ENCODE measurements at regions not wholly inside any gene's neighbourhood (a gene's known extent, or its start where the extent isn't known, plus 50 kb on each side); places are given as distances from the start of the nearest gene placed in this dataset.

DNA sequence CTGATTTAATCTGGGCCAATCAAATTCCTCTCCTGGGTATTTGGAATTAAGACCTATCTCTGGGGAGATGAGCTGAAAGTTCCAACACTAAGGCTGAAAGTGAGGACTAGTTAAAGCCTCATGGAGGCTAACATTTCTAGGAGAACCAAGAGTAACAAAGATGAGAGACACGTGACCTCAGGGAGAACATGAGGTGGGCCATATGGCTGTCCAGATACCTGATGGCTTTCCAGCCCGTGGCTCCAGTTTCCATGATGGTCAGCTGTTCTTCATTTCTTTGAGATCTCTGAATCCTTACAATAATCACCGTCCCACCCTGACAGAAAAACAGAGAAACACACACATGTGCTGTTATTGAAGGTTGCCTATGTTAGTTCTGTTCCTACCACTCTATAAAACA, 66.1 kb downstream of the LEPR start:
- DNase-seq = no peak
- Mint-ChIP-seq H3K9me3 (ENCODE audit: insufficient read depth) (no peaks in the 10 kb centered on the region), H3K36me3 (ENCODE audit: low read depth) (no peaks in the 10 kb centered on the region), H3K27ac (no peak overlapping the region), H3K4me1 (ENCODE audit: low read depth) (no peaks in the 10 kb centered on the region), H3K4me3 (no peak overlapping the region), H3K27me3 (ENCODE audit: low read depth) (no peaks in the 10 kb centered on the region)
- no peak for ATAC-seq
- ChIA-PET POLR2A (no interaction called here), CTCF (no interaction called here)

DNA sequence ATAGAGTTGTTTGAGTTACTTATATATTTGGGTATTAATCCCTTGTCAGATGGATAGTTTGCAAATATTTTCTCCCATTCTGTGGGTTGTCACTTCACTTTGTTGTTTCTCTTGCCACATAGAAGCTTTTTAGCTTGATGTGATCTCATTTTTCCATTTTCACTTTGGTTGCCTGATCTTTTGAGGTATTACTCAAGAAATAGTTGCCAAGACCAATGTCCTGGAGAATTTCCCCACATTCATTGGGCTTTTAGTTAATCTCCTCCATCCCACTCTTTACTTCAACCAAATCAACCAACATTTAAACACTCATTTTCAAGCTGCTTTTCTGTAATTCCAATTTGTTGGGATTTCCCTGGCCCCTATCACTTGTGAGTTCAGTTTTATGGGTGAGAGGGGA, 69.0 kb downstream of the LEPR start:
- no peaks in the 10 kb centered on the region for H3K36me3 Mint-ChIP-seq (ENCODE audit: low read depth)
- no peak for DNase-seq
- ChIA-PET POLR2A (no interaction called here), CTCF (no interaction called here)
- no peak overlapping the region for H3K4me3 Mint-ChIP-seq
- H3K27me3 Mint-ChIP-seq (ENCODE audit: low read depth) = no peaks in the 10 kb centered on the region
- H3K27ac Mint-ChIP-seq = no peak overlapping the region
- no peaks in the 10 kb centered on the region for H3K9me3 Mint-ChIP-seq (ENCODE audit: insufficient read depth)
- ATAC-seq = no peak
- no peaks in the 10 kb centered on the region for H3K4me1 Mint-ChIP-seq (ENCODE audit: low read depth)

DNA sequence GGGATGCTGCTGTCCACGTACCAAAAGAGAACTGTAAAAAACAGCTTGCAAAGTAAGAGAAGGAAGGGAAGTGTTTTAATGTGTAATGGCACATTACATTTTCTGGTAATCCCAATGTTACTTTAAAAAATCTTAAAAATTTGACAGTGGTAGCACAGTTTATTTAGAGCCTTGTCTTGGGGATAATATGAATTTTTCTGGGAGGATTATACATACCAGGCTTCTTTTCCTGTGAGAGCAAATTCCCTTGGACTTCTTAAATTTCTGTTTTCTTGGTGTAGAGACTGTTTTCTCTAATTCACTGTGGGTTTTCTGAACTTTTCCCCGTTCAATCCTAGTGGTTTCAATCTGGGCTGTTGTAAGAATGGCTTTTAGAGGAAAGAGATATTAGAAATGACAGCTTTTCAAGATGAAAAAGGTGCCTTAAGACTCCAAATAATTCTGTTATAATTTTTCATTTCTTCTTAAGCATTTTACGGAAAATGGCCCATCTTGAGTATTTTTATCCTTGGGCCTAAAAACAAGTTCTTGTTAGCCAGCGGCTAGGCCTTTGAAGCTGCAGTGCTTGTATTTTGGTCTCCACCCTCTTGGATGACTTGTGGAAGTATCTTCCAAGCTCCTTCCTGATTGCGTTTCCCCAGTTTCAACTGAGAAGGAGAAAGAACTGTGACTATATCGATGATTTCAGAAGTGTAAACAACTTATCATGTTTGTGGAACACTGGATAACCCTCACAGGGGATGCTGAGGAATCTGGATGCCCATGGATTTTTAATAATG, 70.0 kb downstream of the LEPR start:
- DNase-seq (no peak), ATAC-seq (no peak)
- ChIA-PET CTCF (no interaction called here), POLR2A (no interaction called here)
- Mint-ChIP-seq H3K4me1 (ENCODE audit: low read depth) (no peaks in the 10 kb centered on the region), H3K4me3 (no peak overlapping the region), H3K9me3 (ENCODE audit: insufficient read depth) (no peaks in the 10 kb centered on the region), H3K36me3 (ENCODE audit: low read depth) (no peaks in the 10 kb centered on the region), H3K27ac (no peak overlapping the region), H3K27me3 (ENCODE audit: low read depth) (no peaks in the 10 kb centered on the region)

DNA sequence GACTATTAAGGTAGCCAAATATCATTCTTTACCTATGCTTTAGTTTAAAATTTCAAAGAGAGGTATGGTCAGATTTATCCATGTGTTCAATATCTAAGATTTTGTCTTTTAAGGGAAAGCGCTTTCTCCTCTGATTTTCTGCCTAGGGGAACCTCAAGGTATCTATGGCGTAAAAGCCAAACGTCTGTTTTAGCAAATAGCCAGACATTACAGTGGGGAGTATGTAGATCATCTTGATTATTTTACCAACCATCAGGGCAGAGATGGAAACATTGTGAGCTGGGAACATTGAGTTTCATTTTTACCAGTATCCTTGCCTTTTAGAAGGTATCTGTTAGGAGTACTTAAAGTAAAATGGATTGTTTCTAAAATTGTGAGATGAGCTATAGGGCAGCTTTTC, 71.0 kb downstream of the LEPR start:
- no peaks in the 10 kb centered on the region for H3K4me1 Mint-ChIP-seq (ENCODE audit: low read depth)
- CTCF ChIA-PET = interaction anchor here (1.0 kb wide), 1 partner anchor 32 kb away, joined by 3 read pairs; no protein-coding TSS in a partner anchor
- no peaks in the 10 kb centered on the region for H3K27me3 Mint-ChIP-seq (ENCODE audit: low read depth)
- no peak overlapping the region for H3K4me3 Mint-ChIP-seq
- ATAC-seq (no peak), DNase-seq (no peak)
- H3K36me3 Mint-ChIP-seq (ENCODE audit: low read depth) = no peaks in the 10 kb centered on the region
- POLR2A ChIA-PET = no interaction called here
- H3K9me3 Mint-ChIP-seq (ENCODE audit: insufficient read depth) = no peaks in the 10 kb centered on the region
- H3K27ac Mint-ChIP-seq = no peak overlapping the region

DNA sequence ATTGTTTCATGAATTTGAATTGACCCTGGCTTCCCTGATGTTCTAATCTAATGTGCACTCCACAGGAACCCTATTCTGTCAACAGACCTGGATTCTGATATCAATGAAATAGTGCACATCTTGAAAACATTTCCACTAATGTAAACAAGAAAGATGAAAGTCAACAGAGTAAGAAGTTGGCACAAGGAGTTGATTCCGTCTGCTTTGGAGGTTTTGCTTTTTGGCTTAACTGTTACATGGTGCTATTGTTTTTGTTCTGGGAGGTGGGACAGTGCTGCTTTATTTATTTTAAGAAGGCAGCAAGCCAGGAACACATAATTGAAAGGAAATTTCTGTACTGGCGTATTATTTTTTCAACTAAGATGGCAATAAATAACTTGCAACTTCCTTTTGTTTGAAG, 73.3 kb downstream of the LEPR start:
- H3K4me3 Mint-ChIP-seq = no peak overlapping the region
- ChIA-PET CTCF (no interaction called here), POLR2A (no interaction called here)

GRCh38 chr1:65494671-65495070, 74.2 kb downstream of the LEPR start:
- no peaks in the 10 kb centered on the region for H3K27me3 Mint-ChIP-seq (ENCODE audit: low read depth)
- no peaks in the 10 kb centered on the region for H3K4me1 Mint-ChIP-seq (ENCODE audit: low read depth)
- H3K27ac Mint-ChIP-seq = no peak overlapping the region

More for the DNA sequence above, 73.3 kb downstream of the LEPR start:
- Mint-ChIP-seq H3K4me1 (ENCODE audit: low read depth) (no peaks in the 10 kb centered on the region), H3K27me3 (ENCODE audit: low read depth) (no peaks in the 10 kb centered on the region), H3K27ac (no peak overlapping the region), H3K36me3 (ENCODE audit: low read depth) (no peaks in the 10 kb centered on the region), H3K9me3 (ENCODE audit: insufficient read depth) (no peaks in the 10 kb centered on the region)
- no peak for ATAC-seq
- DNase-seq = no peak

DNA sequence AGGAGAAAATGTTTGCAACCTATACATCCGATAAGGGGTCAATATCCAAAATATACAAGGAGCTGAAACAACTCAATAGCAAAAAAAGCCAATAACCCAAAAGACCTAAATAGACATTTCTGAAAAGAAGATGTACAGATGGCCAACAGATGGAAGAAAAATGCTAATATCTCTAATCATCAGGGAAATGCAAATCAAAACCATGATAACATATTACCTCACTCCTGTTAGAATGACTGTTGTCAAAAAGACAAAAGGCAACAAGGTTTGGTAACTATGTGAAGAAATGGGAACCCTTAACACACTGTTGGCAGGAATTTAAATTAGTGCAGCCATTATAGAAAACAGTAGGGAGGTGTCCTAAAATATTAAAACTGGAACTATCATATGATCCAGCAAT, 74.7 kb downstream of the LEPR start:
- ATAC-seq (no peak), DNase-seq (no peak)
- POLR2A ChIA-PET = no interaction called here
- H3K36me3 Mint-ChIP-seq (ENCODE audit: low read depth) = no peaks in the 10 kb centered on the region
- CTCF ChIA-PET = no interaction called here
- H3K27ac Mint-ChIP-seq = no peak overlapping the region
- H3K4me3 Mint-ChIP-seq = no peak overlapping the region
- H3K27me3 Mint-ChIP-seq (ENCODE audit: low read depth) = no peaks in the 10 kb centered on the region
- H3K9me3 Mint-ChIP-seq (ENCODE audit: insufficient read depth) = no peaks in the 10 kb centered on the region
- no peaks in the 10 kb centered on the region for H3K4me1 Mint-ChIP-seq (ENCODE audit: low read depth)

More at GRCh38 chr1:65494671-65495070, 74.2 kb downstream of the LEPR start:
- no peak overlapping the region for H3K4me3 Mint-ChIP-seq
- ATAC-seq (no peak), DNase-seq (no peak)
- H3K9me3 Mint-ChIP-seq (ENCODE audit: insufficient read depth) = no peaks in the 10 kb centered on the region
- no peaks in the 10 kb centered on the region for H3K36me3 Mint-ChIP-seq (ENCODE audit: low read depth)
- ChIA-PET CTCF (no interaction called here), POLR2A (no interaction called here)

DNA sequence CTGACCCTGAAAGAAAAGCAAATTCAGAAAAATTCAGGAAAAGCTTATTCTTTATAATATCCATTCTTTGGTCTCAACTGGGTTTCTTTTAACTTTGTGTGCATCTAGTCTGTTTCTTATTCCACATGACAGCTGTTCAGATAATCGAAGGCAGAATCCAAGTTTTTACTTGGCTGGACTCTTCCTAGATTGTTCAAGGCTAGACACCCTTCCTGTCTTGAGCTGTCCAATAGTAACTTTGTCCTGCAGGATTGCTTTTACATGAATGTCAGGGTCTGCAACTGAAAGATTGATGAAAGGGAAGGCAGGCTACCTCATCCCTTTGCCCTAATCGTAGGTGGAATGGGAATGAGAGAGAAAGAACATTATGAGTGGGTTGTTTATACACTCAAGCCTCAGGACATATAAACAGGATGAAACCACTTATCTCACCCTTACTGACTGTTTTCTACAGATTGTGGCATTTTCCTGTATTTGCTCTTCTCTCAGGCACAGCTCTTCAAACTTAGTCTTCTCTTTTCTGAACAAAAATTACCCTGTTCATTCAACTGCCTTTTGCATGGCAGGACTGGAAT, 76.9 kb downstream of the LEPR start:
- DNase-seq = no peak
- Mint-ChIP-seq H3K27ac (no peak overlapping the region), H3K4me1 (ENCODE audit: low read depth) (no peaks in the 10 kb centered on the region), H3K36me3 (ENCODE audit: low read depth) (no peaks in the 10 kb centered on the region), H3K27me3 (ENCODE audit: low read depth) (no peaks in the 10 kb centered on the region), H3K9me3 (ENCODE audit: insufficient read depth) (no peaks in the 10 kb centered on the region), H3K4me3 (no peak overlapping the region)
- ChIA-PET CTCF (no interaction called here), POLR2A (no interaction called here)
- no peak for ATAC-seq

GRCh38 chr1:65503427-65503826, 83.0 kb downstream of the LEPR start:
- Mint-ChIP-seq H3K27ac (no peak overlapping the region), H3K27me3 (ENCODE audit: low read depth) (no peaks in the 10 kb centered on the region), H3K4me3 (no peak overlapping the region), H3K9me3 (ENCODE audit: insufficient read depth) (no peaks in the 10 kb centered on the region), H3K4me1 (ENCODE audit: low read depth) (no peaks in the 10 kb centered on the region), H3K36me3 (ENCODE audit: low read depth) (no peaks in the 10 kb centered on the region)
- DNase-seq (no peak), ATAC-seq (no peak)
- ChIA-PET POLR2A (no interaction called here), CTCF (no interaction called here)

DNA sequence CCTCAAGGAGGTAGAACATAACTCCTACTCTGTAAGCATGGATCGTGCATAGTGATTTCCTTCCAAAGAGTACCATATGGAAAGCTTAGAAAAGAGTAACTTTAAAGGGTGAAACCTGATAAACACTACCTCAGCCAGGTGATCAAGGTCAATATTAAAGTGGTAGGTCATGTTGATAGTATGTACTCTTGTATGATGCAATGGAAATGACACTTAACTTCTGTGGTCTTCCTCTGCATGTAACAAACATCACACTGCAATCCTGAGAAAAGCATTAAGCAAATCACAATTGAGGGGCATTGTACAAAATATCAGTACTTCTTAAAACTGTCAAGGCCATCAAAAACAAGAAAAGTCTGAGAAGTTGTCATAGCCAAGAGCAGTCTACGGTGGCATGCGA, 83.8 kb downstream of the LEPR start:
- POLR2A ChIA-PET = no interaction called here

DNA sequence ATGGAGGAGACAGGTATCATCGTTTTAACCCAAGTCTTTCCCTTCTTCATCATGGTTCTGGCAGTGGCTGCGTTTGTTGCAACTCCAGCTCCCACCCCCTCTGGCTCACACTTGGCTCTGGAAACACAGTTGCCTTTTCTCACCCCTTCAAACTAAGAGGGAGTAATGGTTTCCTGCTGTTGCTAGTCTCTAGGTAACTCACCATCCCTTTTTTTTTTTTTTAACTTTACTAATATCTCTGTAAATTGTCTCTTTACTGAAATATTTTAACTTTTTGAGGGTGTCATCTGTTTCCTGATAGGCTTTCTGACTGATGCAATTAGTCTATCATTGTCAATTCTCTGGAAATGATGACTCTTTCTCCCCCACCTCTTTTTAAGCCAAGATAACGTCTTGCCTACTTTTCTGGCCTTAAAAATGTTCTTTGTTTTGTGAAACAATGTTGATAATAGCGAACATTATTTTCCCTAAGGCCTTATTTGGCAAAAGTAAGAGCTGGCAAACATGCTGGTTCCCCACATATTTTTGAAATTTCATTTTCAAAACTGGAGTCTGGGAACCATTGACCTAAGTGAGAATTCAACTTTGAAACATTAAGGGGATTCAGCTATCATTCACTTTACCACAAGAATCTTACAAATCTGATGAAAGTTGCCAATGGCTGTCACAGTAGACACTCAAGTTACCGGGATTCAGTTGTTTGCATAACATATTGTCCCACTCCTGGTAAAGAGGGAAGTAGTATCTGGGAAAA, 85.3 kb downstream of the LEPR start:
- ChIA-PET CTCF (no interaction called here), POLR2A (no interaction called here)
- Mint-ChIP-seq H3K36me3 (ENCODE audit: low read depth) (no peaks in the 10 kb centered on the region), H3K4me3 (no peak overlapping the region), H3K4me1 (ENCODE audit: low read depth) (no peaks in the 10 kb centered on the region), H3K27ac (no peak overlapping the region), H3K27me3 (ENCODE audit: low read depth) (no peaks in the 10 kb centered on the region), H3K9me3 (ENCODE audit: insufficient read depth) (no peaks in the 10 kb centered on the region)
- DNase-seq (no peak), ATAC-seq (no peak)

More for the DNA sequence above, 83.8 kb downstream of the LEPR start:
- ATAC-seq = no peak
- Mint-ChIP-seq H3K27me3 (ENCODE audit: low read depth) (no peaks in the 10 kb centered on the region), H3K4me1 (ENCODE audit: low read depth) (no peaks in the 10 kb centered on the region), H3K27ac (no peak overlapping the region), H3K4me3 (no peak overlapping the region), H3K9me3 (ENCODE audit: insufficient read depth) (no peaks in the 10 kb centered on the region), H3K36me3 (ENCODE audit: low read depth) (no peaks in the 10 kb centered on the region)
- no peak for DNase-seq
- CTCF ChIA-PET = no interaction called here

- Mint-ChIP-seq H3K27ac (no peak overlapping the region), H3K36me3 (ENCODE audit: low read depth) (no peaks in the 10 kb centered on the region), H3K4me3 (no peak overlapping the region), H3K4me1 (ENCODE audit: low read depth) (no peaks in the 10 kb centered on the region), H3K27me3 (ENCODE audit: low read depth) (no peaks in the 10 kb centered on the region), H3K9me3 (ENCODE audit: insufficient read depth) (no peaks in the 10 kb centered on the region)
- DNase-seq (no peak), ATAC-seq (no peak)
- ChIA-PET POLR2A (no interaction called here), CTCF (no interaction called here)
These were observed 87.6 kb downstream of the LEPR start for GRCh38 chr1:65508051-65508450.

Data from activated CD8-positive, alpha-beta T cell treated with anti-CD3 and anti-CD28 coated beads, Interleukin-2, amount 10 ng/mL, durations not matched to agents 7 days and 5 days (primary cell).